ENCODE measurements at regions not wholly inside any gene's neighbourhood (a gene's known extent, or its start where the extent isn't known, plus 50 kb on each side); places are given as distances from the start of the nearest gene placed in this dataset.
A peak's percentile ranks its signal among the peaks of the same experiment; 100 is the strongest.

DNA sequence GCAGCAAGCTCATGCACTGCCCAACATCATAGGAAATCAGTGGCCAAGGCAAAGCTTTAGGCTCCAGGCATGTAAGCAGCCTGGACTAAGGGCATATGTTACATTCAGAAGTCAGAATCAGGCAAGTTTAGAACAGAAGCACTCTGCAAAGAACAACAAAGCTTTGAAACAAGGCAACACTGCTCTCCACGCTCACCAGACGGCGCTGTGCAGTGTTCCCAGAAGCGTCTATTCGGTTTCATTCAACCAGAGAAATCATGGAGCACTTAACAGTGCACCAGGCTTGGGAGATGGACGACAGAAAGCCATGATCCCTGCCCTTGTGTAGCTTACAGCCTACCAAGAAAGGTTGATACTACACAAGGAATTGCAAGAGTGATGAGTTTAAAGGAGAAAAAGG is 555.8 kb downstream of the BUD13 start:
- DNase-seq (ENCODE audit: low read depth), result peak; percentile 39
- H3K4me3 ChIP-seq (ENCODE audit: control insufficient read depth, low read depth, low read length), result no peak overlapping the region
- TF ChIP-seq, protein P1, sequence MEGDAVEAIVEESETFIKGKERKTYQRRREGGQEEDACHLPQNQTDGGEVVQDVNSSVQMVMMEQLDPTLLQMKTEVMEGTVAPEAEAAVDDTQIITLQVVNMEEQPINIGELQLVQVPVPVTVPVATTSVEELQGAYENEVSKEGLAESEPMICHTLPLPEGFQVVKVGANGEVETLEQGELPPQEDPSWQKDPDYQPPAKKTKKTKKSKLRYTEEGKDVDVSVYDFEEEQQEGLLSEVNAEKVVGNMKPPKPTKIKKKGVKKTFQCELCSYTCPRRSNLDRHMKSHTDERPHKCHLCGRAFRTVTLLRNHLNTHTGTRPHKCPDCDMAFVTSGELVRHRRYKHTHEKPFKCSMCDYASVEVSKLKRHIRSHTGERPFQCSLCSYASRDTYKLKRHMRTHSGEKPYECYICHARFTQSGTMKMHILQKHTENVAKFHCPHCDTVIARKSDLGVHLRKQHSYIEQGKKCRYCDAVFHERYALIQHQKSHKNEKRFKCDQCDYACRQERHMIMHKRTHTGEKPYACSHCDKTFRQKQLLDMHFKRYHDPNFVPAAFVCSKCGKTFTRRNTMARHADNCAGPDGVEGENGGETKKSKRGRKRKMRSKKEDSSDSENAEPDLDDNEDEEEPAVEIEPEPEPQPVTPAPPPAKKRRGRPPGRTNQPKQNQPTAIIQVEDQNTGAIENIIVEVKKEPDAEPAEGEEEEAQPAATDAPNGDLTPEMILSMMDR (conservative IDR thresholded peaks at IDR 0.05; ENCODE audit: control insufficient read depth, insufficient read depth, low read depth, low read length), result peak; percentile 54

- no peak overlapping the region for H3K4me3 ChIP-seq (ENCODE audit: control insufficient read depth, low read depth, low read length)
- TF ChIP-seq, protein P1 (conservative IDR thresholded peaks at IDR 0.05; ENCODE audit: control insufficient read depth, insufficient read depth, low read depth, low read length), result no peak
- DNase-seq (ENCODE audit: low read depth), result no peak
These were observed 557.2 kb downstream of the BUD13 start for GRCh38 chr11:116215471-116216113.

DNA sequence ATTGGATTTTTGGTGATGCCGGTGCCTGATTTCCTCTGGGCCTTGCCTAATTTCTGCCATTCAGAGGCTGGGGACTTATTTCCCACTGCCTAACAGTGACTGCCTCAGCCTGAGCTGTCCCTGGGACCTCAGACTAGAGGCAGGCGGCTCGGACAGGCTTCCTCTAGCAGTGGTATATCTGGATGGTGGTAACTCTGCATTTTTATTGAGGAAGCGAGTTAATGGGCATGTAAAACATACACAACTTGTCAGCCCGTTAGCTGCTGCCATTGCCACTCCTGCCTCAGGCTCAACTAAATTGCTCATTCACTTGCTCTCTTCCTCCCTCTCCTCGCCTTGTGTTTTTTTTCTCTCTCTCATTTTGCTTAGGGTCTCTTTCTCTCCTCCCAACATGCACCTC is 561.6 kb downstream of the BUD13 start:
- H3K4me3 ChIP-seq (ENCODE audit: control insufficient read depth, low read depth, low read length), result no peak overlapping the region
- no peak for DNase-seq (ENCODE audit: low read depth)
- TF ChIP-seq, protein P1 (conservative IDR thresholded peaks at IDR 0.05; ENCODE audit: control insufficient read depth, insufficient read depth, low read depth, low read length), result no peak

DNA sequence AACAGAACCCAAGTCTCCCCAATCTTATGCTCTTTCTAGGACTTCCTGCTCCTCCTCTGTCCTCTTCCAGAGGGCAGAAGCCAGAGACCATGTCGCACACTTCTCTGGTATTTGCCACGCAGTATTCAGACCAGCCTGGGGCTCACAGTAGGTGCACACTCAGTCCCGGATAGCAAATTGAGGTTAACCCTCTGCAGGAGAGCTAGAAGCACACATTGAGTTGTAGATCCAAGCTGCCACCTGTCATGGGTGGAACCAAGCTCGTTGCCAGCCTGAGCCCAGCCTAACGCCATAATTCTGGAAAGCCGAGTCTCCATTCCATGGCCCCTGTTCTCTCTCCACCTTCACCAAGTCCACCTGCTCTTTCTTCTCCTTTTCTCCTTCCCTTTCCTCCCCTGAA is 562.1 kb downstream of the BUD13 start:
- DNase-seq (ENCODE audit: low read depth), result no peak
- H3K4me3 ChIP-seq (ENCODE audit: control insufficient read depth, low read depth, low read length), result no peak overlapping the region
- TF ChIP-seq, protein P1 (conservative IDR thresholded peaks at IDR 0.05; ENCODE audit: control insufficient read depth, insufficient read depth, low read depth, low read length), result no peak

- DNase-seq (ENCODE audit: low read depth), result no peak
- H3K4me3 ChIP-seq (ENCODE audit: control insufficient read depth, low read depth, low read length), result no peak overlapping the region
- TF ChIP-seq, protein P1 (conservative IDR thresholded peaks at IDR 0.05; ENCODE audit: control insufficient read depth, insufficient read depth, low read depth, low read length), result no peak
These were observed 563.5 kb downstream of the BUD13 start for GRCh38 chr11:116209255-116209654.

GRCh38 chr11:116207421-116208141 is 565.2 kb downstream of the BUD13 start:
- H3K4me3 ChIP-seq (ENCODE audit: control insufficient read depth, low read depth, low read length), result no peak overlapping the region
- TF ChIP-seq, protein P1 (conservative IDR thresholded peaks at IDR 0.05; ENCODE audit: control insufficient read depth, insufficient read depth, low read depth, low read length), result no peak
- DNase-seq (ENCODE audit: low read depth), result no peak

All from fibroblast of mammary gland (primary cell).